Fibroblast of lung (primary cell): ENCODE measurements at regions not wholly inside any gene's neighbourhood (a gene's known extent, or its start where the extent isn't known, plus 50 kb on each side); places are given as distances from the start of the nearest gene placed in this dataset.

ENCODE experiments used
- DNase-seq, 2 donors: peaks; one replicate each; pipeline versions ENCODE4 v3.0.0 to v3.0.0-alpha.2; 2010; ENCODE audit warnings: low read depth in 2 of 2
- H2AFZ ChIP-seq: 2 replicates; pipeline ENCODE4 v1.5.1; 2012; ENCODE audit warnings: low read length, control low read depth, inconsistent platforms
- H3K27ac ChIP-seq: 2 replicates; pipeline ENCODE4 v1.5.1; 2011; ENCODE audit warnings: low read length, control low read depth; ENCODE audit not compliant: insufficient read depth
- H3K27me3 ChIP-seq: 2 replicates; pipeline ENCODE4 v1.5.1; 2011; ENCODE audit warnings: mild to moderate bottlenecking, low read length; ENCODE audit not compliant: control insufficient read depth, insufficient read depth
- H3K36me3 ChIP-seq: 2 replicates; pipeline ENCODE4 v1.5.1; 2011; ENCODE audit warnings: low read length; ENCODE audit not compliant: control insufficient read depth, insufficient read depth
- H3K4me1 ChIP-seq: 2 replicates; pipeline ENCODE4 v1.5.1; 2011; ENCODE audit warnings: low read length; ENCODE audit not compliant: control insufficient read depth, insufficient read depth; ENCODE audit errors: extremely low read depth
- H3K4me2 ChIP-seq: 2 replicates; pipeline ENCODE4 v1.5.1; 2011; ENCODE audit warnings: low read length, control low read depth; ENCODE audit not compliant: insufficient read depth; ENCODE audit errors: extremely low read depth
- H3K4me3 ChIP-seq, 4 experiments: fragments of 200-600 bp in 1 of 4; sonication (generic) in 1 of 4; replicated peaks in 1 of 4; 2 replicates each; pipeline ENCODE4 v1.5.1; 2011 to 2016; ENCODE audit warnings: low read length in 4 of 4, low read depth in 3 of 4, mild to moderate bottlenecking in 3 of 4, control low read depth in 2 of 4, inconsistent platforms in 1 of 4, mixed read lengths in 1 of 4; ENCODE audit not compliant: insufficient read depth in 1 of 4; ENCODE audit errors: control extremely low read depth in 1 of 4
- H3K79me2 ChIP-seq: 2 replicates; pipeline ENCODE4 v1.5.1; 2012; ENCODE audit warnings: mild to moderate bottlenecking, low read length, inconsistent platforms; ENCODE audit not compliant: control insufficient read depth, insufficient read depth
- H3K9ac ChIP-seq: 2 replicates; pipeline ENCODE4 v1.5.1; 2011; ENCODE audit warnings: mild to moderate bottlenecking, low read length, control low read depth; ENCODE audit not compliant: insufficient read depth
- H3K9me3 ChIP-seq: 2 replicates; pipeline ENCODE4 v1.5.1; 2012; ENCODE audit warnings: low read depth, low read length; ENCODE audit not compliant: control insufficient read depth, insufficient read depth
- H4K20me1 ChIP-seq: 2 replicates; pipeline ENCODE4 v1.5.1; 2011; ENCODE audit warnings: low read length; ENCODE audit not compliant: control insufficient read depth, insufficient read depth; ENCODE audit errors: extremely low read depth
- CTCF ChIP-seq, 2 donors: IDR thresholded peaks in 1 of 2; conservative IDR thresholded peaks in 1 of 2; 1 replicate in 1 of 2; 2 replicates in 1 of 2; pipeline ENCODE4 v1.5.1; 2011 to 2012; ENCODE audit warnings: low read length in 2 of 2, control low read depth in 1 of 2, inconsistent platforms in 1 of 2, low read depth in 1 of 2, mild to moderate bottlenecking in 1 of 2
- EZH2 ChIP-seq: IDR thresholded peaks from 2 replicates; pipeline ENCODE4 v1.5.1; 2012; ENCODE audit warnings: low read length, control low read depth, mild to moderate bottlenecking; ENCODE audit errors: missing control alignments

GRCh38 chr14:29150659-29151058 is 384.1 kb downstream of the FOXG1 start:
- TF ChIP-seq CTCF (conservative IDR thresholded peaks at IDR 0.05 in 1 of 2, IDR thresholded peaks at IDR 0.05 in 1 of 2; ENCODE audit: low read depth in 1 of 2, low read length in 2 of 2) = no peak
- TF ChIP-seq EZH2 = no peak
- Histone ChIP-seq H3K36me3 (no peaks in the 10 kb centered on the region), H3K27ac (no peak overlapping the region), H3K4me1 (no peaks in the 10 kb centered on the region), H2AFZ (no peak overlapping the region), H3K9me3 (no peaks in the 10 kb centered on the region), H3K4me3 (no peak overlapping the region), H4K20me1 (no peaks in the 10 kb centered on the region), H3K27me3 (no peaks in the 10 kb centered on the region), H3K79me2 (no peaks in the 10 kb centered on the region), H3K4me2 (no peak overlapping the region), H3K9ac (no peak overlapping the region)
- no peak for DNase-seq

- no peaks in the 10 kb centered on the region for H3K36me3 ChIP-seq
- H3K27ac ChIP-seq = no peak overlapping the region
- H2AFZ ChIP-seq = no peak overlapping the region
- TF ChIP-seq CTCF (conservative IDR thresholded peaks at IDR 0.05 in 1 of 2, IDR thresholded peaks at IDR 0.05 in 1 of 2; ENCODE audit: low read depth in 1 of 2, low read length in 2 of 2) (no peak), EZH2 (no peak)
- H3K27me3 ChIP-seq = no peaks in the 10 kb centered on the region
- H3K4me2 ChIP-seq = no peak overlapping the region
- no peaks in the 10 kb centered on the region for H3K9me3 ChIP-seq
- H3K4me3 ChIP-seq = no peak overlapping the region
- no peaks in the 10 kb centered on the region for H4K20me1 ChIP-seq
- no peak for DNase-seq
- no peaks in the 10 kb centered on the region for H3K79me2 ChIP-seq
- H3K4me1 ChIP-seq = no peaks in the 10 kb centered on the region
- H3K9ac ChIP-seq = no peak overlapping the region
These were observed 389.5 kb downstream of the FOXG1 start for GRCh38 chr14:29156096-29156495.

- Histone ChIP-seq H3K4me3 (no peak overlapping the region), H4K20me1 (no peaks in the 10 kb centered on the region), H3K27me3 (no peaks in the 10 kb centered on the region), H2AFZ (no peak overlapping the region), H3K9ac (no peak overlapping the region), H3K36me3 (no peaks in the 10 kb centered on the region), H3K27ac (no peak overlapping the region), H3K9me3 (no peaks in the 10 kb centered on the region), H3K4me1 (no peaks in the 10 kb centered on the region), H3K4me2 (no peak overlapping the region), H3K79me2 (no peaks in the 10 kb centered on the region)
- DNase-seq = no peak
- no peak for TF ChIP-seq EZH2
- TF ChIP-seq CTCF (conservative IDR thresholded peaks at IDR 0.05 in 1 of 2, IDR thresholded peaks at IDR 0.05 in 1 of 2; ENCODE audit: low read depth in 1 of 2, low read length in 2 of 2) = no peak
These were observed 395.0 kb downstream of the FOXG1 start for GRCh38 chr14:29161593-29161992.
